ENCODE measurements at regions not wholly inside any gene's neighbourhood (a gene's known extent, or its start where the extent isn't known, plus 50 kb on each side); places are given as distances from the start of the nearest gene placed in this dataset.

- no peak for TF ChIP-seq REST (IDR thresholded peaks at IDR 0.05)
- no peak for TF ChIP-seq YY1 (IDR thresholded peaks at IDR 0.05)
- no peak for TF ChIP-seq EGR1 (IDR thresholded peaks at IDR 0.05; ENCODE audit: low read depth in 2 of 2)
- peak; percentile 24 to 45 for TF ChIP-seq JUND (IDR thresholded peaks at IDR 0.05)
- TF ChIP-seq, protein P1, sequence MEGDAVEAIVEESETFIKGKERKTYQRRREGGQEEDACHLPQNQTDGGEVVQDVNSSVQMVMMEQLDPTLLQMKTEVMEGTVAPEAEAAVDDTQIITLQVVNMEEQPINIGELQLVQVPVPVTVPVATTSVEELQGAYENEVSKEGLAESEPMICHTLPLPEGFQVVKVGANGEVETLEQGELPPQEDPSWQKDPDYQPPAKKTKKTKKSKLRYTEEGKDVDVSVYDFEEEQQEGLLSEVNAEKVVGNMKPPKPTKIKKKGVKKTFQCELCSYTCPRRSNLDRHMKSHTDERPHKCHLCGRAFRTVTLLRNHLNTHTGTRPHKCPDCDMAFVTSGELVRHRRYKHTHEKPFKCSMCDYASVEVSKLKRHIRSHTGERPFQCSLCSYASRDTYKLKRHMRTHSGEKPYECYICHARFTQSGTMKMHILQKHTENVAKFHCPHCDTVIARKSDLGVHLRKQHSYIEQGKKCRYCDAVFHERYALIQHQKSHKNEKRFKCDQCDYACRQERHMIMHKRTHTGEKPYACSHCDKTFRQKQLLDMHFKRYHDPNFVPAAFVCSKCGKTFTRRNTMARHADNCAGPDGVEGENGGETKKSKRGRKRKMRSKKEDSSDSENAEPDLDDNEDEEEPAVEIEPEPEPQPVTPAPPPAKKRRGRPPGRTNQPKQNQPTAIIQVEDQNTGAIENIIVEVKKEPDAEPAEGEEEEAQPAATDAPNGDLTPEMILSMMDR (IDR thresholded peaks at IDR 0.05; ENCODE audit: low read depth, low read length, missing input control): no peak
- no peak for TF ChIP-seq GABPA (IDR thresholded peaks at IDR 0.05 in 1 of 2, conservative IDR thresholded peaks at IDR 0.05 in 1 of 2)
- no peak for TF ChIP-seq TAF1 (conservative IDR thresholded peaks at IDR 0.05)
- no peak for TF ChIP-seq MAX (IDR thresholded peaks at IDR 0.05)
Measured at GRCh38 chr1:244353551-244354091, 98.1 kb downstream of the ADSS2 start.

Measured in liver (tissue), 3 donors.